Fibroblast of gingiva (primary cell): ENCODE measurements at regions not wholly inside any gene's neighbourhood (a gene's known extent, or its start where the extent isn't known, plus 50 kb on each side); places are given as distances from the start of the nearest gene placed in this dataset.

Experiments used
- DNase-seq: peaks from one replicate; pipeline ENCODE4 v3.0.0-alpha.2; 2011; ENCODE audit warnings: low read depth

DNA sequence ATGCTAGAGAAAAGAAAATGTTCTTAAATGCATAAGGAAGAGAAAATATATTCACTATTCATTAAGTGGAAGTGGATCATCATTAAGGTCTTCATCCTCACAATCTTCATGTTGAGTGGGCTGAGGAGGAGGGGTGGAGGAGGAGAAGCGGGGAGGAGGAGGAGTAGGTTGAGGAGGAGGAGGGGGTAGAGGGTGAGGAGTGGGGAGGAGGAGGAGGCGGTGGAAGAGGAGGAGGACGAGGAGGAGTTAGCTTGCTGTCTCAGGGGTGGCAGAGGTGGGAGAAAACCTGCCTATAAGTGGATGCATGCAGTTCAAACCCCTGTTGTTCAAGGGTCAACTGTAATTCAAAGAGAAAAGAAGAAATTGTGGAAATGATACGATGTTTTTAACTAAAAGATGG is 71.6 kb downstream of the MYEOV start:
- no peak for DNase-seq

DNA sequence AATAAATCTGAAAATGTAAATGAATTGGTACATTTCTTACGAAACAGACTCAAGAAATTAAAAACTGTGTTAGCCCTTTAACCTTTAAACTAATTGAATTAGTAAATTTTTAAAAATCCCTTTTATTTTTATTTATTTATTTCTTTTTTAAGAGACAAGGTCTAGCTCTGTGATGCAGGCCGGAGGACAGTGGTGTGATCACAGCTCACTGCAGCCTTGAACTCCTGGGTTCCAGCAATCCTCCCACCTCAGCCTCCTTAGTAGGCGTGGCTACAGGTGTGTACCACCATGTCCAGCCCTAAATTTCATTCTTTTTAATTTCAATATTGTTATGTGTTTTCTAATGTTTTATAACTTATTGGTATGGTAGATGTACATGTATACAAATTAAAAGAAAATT is 72.6 kb downstream of the MYEOV start:
- no peak for DNase-seq

DNA sequence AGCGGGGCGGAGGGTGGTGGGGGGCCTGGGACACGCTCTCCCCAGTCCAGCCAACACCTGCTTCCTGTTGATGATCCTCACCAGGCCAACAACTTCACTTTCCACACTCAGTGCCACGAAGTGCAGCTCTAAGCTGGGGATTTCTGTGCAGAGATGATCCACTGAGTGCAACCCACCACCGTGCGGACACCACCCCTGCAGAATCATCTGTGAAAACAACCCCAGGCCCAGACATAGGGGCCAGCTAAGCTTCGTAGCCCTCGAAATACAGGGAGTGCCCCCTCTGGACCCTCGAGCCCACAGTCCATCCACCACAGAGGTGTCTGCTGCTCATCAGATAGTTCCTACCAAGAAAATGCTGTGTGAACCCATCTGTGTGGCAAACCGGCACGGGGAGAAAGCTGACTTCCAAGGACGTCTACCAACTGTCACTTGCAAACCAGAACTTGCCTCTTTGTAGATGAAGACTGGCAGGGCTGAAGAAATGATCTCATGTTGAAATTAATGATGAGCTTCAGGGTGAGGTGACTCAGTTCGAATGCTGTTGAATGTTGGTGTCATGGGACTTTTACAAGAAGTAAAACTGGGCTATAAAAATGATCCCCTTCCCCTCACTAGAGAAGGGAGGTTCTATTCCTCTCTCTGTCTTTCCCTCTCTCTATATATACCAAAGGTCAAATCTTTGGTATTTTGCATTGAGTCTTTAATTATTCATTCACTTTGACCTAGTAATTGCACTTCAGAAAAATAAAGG is 73.4 kb downstream of the MYEOV start:
- no peak for DNase-seq

DNA sequence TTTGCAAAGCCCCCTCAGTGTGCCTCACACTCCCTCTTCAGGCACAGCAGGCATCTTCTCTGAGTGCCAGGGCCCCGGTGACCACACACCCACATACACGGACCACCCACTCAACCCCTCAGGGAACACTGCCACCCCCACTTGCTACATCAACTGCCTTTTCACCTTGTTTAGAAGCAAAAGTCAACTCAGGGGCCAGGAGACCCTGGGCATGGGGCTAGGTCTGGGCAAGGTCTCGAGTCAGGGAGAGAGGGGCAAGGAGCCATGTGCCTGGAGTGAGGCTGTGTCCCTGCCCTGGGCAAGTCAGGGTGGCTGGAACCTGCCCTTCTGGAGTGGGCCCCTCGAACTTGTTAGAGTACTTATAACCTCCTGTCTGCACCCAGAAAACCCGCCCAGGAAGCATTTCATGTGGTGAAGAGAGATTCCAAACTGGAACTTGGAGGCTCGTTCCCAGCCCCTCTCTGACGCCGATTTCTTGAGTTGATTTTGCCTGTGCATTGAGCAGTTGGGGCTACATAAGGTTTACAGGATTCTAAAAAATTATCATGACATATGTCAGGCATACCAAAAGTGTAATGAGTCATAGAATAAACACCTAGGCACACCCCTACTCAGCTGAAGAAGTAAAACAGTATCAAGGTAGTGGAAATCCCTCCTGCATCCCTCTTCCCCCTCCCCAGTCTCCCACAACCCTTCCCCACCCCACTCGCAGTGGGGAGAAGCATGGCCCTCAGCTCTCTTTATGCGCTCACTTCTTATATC is 74.3 kb downstream of the MYEOV start:
- DNase-seq: no peak

DNA sequence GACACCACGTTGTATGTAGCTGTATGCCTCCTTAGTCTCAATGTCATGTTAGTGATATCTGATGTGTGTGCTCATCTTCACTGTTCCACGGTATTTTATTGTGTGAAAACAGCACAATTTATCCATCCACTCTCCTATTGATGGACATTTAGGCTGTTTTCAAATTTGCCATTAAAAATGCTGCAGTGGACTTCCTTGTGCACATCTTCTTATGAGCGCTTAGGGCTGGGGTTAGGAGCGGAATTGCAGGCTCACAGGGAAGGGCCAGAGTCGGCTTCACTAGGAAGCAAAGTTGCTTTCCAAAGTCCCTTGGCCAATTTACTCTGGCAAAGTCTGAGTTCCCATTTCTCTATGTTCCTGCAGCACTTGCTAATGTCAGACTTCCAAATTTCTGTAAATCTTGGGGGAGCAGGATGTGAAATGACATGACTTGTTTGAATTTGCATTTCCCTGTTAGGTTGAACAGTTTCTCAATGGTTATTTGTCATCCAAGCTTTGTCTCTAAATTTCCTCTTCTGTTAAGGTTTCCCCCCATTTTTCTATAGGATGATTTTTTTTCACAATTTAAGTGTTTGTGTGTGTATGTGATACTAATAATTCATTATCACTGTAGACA is 75.4 kb downstream of the MYEOV start:
- no peak for DNase-seq

DNA sequence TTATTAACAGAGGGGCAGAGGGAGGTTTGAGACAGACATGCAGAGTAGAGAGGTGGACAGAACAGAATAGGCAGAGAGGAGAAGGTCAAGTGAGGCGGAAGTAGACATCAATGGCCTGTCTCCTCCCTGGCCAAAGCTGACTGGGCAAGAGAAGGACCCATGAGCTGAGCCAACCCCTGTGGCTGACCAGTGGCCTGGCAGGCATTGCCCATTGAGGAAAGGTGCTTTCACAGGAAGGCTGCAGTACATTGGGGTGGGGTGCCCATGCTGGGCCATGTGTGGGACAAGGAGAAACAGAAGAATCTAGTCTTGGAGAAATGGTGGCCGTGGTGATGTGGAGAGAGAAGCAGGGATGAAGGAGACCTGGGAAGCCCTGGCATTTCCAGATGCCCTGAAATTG is 76.0 kb downstream of the MYEOV start:
- DNase-seq: no peak

DNA sequence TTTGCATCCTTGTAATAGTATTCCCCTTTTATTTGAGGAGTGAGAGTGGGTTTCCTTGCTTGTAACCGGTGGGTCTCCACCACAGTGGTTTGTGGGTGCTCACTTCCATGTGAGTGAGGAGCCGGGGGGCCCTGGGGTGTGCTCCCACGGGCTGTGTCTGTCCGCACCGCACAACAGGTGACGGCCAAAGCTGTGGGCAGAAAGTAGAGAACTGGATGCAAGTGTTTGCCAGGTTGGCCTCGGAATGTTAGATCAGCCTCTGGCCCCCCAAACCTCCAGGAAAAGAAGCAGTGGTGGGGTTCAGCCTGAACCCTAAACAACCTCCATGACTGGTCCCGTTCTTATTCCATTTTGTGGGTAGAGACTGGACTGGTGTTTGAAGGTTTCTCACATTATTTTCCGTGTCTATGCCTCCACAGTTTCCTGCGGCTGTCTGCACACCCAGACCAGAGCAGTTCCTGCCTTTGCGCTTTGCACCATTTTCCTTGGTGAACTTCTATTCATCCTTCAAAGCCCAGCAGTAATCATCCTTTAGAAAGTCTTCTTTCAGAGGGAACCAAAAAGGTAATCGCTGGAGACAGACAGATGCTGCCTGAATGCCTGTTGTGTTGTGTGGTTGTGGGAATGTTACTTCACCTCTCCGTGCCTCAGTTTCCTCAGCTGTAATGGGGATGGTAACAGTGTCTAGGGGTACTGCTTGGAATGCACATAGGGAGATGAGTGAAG is 77.2 kb downstream of the MYEOV start:
- no peak for DNase-seq

DNA sequence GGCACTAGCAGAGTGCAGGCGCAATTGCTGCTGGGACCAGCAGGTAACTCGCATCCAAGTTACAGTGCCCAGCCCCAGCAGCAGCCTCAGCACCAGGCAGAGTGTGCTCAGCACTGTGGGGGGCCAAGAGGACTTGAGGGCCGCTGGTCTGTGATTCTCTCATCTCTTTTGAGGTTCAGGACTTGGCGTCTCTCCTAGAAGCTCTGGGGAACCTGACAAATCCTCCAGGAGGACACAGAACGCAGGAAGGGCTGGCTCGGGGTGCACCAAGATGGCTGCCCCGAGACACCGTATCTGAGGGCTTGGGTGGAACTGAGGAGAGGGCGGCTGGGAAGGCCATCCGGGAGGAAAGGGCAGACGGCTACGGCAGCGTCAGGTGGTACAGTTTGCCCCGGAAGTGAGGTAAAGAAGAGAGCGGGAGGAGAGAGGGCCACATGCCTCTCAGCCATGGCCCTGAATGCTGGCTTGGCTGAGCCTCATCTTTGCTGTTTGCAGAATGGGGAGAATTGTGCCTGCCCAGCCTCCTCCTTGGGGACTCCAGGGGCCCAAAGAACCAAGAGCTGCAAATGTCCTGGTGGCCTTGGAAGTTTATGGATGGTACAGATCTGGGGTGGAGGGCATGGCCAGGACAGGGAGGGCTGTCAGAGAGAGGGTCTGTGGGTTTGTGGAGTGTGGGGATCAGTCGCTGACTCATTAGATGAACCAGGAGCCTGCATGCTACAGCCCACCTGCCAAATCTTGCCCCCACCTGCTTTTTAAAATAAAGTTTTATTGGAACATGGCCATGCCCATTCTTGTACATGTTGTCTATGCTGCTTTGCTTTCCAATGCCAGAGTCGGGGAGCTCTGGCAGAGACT is 78.0 kb downstream of the MYEOV start:
- no peak for DNase-seq

DNA sequence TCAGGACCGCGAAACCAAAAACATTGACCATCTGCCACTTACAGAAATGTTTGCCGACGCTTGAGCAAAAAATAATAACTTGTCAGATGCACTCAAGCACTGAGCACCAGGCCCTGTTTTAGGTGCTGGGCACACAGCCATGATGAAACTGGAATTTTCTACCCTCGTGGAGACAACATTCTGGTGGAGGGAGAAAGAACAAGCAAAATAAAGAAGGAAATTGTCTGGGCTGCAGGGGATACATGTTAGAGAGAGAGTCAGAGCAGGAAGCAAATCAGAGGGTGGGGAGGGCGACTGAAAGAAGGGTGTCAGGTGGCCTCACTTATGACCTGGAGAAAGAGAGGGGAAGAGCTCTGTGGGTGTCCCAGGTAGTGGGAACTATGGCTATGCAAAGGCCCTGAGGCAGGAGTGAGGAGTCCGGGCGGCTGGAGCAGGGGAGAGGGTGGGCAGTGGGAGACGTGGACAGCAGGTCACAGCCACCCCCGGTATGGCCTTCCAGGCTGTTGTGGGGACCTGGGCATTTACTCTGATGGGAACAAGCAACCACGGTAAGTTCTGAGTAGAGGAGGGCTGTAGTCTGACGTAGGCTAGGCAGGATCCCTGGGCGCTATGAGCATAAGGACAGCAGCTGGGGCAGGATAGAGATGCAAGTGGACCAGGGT is 78.8 kb downstream of the MYEOV start:
- no peak for DNase-seq

DNA sequence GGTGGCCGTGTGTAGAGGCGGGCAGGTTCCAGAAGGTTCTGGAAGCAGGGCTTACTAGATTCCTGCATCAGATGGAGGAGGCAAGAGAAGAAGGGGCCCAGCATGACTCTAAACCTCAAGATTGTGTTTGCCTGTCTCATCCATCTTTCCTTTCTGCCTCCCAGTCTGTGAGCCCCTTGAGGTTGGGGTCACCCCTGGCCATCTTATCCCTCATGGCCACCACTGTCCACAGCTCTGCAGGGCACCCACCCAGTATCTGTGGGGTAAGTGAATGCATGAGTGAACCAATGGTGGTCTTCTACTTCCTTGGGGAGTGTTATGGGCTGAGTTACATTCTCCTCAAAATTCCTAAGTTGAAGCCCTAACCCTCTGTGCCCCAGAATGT is 79.3 kb downstream of the MYEOV start:
- no peak for DNase-seq

DNA sequence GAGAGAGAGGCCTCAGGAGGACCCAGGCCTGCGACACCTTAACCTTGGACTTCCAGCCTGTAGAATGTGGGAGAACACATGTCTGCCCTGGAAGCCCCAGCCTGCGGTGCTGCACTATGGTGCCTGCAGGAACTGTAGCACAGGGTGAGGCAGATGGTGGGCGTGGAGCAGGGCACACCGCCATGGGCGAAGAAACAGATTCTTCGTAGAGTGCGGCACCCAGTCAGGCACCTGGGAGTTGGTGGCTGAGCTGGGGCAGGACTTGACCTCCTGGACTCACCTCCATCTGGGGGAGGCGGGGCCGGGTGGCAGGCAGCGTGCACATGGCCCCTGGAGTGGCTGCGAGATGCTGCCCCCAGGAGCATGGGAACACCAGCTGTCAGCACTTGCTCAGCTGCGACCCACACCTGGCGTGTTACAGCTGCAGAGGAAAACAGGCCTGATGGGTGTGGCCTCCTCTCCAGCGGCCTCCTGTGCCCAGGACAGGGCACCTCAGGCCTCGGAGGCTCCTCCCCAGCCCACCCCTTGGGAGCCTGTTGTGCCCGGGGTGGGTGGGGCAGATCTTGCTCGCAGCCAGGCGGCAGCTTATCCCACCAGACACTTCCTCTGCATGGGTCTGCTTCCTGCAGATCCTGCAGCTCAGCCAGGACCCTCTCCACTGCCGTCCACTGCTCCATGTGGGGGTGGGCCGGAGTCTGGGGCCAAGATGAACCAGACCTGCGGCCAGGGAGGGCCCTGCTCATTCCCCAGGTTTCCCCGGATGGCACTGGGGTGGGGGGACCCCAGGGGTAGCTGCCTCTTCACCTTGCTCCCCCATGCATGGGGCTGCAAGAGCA is 80.4 kb downstream of the MYEOV start:
- no peak for DNase-seq

DNA sequence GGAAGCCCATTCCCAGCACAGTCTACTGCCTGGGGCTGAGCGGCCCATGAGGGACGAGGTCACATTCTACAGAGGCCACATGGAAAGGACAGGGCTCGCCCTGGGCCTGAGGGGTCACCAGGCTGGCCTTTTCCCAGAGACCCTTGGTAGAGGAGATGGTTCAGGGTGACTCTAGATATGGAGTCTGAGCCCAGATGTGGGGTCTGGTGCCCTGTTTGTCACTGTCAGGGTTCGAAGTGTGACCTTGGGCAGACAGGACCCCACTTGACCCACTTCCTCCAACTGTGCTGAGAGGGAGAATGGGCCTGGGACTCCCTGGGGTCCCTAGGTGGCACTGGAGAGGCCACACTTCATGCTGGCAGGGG is 81.0 kb downstream of the MYEOV start:
- DNase-seq: no peak

DNA sequence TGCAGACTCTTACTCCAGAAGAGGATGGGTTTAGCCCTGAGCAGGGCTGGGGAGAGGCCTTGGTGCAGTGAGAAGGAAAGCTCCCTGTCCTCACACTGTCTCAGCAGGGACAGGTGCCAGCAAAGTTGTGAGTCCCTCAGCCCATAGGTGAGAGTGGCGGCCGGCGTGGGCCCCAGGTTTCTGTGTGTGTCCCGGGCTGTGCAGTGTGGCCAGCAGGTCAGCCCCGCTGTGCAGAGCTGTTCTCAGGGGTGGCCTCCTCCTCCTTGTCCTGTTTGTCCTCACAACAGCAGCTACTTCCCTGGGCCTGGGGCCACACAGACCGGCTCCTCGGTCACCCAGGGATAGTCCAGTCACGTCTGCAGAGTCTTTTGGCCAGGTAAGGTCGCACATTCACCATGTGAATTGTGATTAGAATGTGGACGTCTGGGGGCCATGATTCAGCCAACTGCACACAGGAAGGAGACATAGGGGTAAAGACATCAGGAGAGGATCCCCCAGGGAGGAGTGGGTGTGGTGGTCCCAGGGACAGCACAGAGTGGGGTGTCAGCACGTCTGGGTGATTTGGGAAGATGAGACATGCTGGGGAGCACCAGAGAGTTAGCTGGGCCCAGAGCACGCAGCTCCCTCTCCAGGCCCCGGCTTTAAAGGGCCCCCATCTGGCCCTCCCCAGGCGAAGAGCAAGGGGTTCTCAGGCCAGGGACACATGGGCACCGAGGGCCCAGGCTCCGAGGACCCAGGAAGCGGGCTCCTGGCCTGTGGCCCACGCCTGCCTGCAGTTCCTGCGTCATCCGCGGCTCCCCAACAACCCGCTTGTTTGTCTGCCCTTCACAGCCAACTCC is 81.6 kb downstream of the MYEOV start:
- DNase-seq: no peak

DNA sequence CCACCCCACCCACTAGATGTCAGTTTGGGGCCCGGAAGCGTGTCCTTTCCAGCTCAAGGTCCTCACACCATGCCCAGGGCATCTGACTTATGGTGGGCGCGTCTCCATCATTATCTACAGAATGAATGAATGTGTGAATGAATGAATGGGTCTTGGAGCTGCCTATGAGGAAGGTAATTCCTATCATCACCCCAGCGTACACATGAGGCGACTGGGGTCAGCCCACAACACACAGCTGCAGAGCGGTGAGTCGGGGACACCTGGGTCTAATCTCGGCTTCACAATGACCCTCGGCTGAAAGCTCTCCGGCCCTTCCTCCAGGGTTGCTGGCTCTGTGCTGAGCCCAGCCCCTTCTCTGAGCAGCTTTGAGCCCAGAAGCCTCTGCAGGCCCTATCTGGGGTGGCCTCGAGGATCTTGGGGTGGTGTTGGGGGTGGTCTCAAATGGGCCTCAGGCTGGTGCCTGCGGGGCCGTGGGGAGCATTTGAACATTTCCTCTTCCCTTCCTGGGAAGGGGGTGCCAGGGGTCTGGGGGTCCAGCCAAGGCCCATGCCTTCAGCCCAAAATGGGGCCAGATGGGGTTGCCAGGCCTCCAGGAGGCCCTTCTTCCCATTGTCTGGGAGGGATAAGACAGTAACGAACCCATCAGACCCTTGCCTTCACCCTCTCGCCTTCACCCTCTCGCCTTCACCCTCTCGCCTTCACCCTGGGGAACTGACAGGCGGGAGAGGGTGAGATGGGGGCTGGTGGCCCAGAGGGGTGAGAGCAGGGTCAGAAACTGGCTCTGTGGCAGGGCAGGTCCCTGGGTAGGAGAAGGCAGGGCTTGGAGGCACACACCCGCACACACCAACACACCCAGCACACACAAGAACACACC is 82.4 kb downstream of the MYEOV start:
- no peak for DNase-seq

DNA sequence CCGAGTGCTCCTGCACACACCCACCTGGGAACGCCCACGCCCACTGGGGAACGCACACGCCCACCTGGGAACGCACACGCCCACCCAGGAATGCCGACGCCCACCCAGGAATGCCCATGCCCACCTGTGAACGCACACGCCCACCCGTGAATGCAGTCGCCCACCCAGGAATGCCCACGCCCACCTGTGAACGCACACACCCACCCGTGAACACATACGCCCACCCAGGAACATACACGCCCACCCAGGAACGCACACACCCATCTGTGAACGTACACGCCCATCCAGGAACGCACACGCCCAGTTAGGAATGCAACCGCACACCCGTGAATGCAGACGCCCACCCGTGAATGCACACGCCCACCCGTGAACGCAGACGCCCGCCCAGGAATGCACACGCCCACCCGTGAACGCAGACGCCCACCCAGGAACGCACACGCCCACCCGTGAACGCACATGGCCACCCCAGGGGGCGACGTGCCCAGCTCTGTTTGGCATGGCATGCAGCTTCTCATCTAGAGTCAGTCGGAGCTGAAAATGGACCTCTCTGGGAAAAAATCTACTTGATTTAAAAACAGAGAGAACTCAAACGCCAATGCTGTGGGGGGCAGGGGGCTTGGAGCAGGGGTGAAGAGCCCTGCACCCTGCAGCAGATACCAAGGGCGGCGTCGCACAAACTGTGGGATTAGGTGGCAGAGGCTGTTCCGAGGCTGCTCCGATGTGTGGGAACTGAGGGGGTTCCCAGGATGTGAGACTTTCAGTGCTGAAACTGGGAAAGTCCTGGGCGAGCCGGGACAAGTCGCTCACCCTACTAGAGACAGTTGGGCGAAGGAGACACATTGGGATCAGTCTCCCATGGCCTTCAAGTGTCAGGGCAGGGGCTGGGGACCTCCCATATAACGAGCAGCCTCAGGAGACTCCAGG is 83.3 kb downstream of the MYEOV start:
- DNase-seq: no peak

DNA sequence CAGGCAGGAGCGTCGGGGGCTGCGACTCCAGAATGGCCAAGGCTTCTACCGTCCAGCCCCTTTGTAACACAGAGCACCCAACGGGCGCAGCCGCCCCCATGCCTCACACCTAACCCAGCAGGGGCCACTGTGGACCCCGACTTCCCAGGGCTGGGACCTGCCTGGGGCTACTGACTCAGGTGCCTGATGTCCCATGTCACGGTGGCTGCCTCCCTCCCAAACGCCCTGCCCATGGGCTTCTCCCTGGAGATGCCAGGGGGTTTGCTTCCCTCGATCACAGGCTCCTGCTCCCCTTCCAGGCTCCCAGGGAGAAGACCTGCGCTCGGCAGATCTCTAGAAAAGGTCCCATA is 84.0 kb downstream of the MYEOV start:
- no peak for DNase-seq
